GM18508 (cell line): ENCODE measurements at regions not wholly inside any gene's neighbourhood (a gene's known extent, or its start where the extent isn't known, plus 50 kb on each side); places are given as distances from the start of the nearest gene placed in this dataset.

Source experiments
- ATAC-seq: cut with Tn5 transposase; IDR thresholded peaks from one replicate; pipeline ENCODE4 v1.9.1; 2021; ENCODE audit warnings: moderate number of reproducible peaks; ENCODE audit not compliant: insufficient read depth, unreplicated experiment

DNA sequence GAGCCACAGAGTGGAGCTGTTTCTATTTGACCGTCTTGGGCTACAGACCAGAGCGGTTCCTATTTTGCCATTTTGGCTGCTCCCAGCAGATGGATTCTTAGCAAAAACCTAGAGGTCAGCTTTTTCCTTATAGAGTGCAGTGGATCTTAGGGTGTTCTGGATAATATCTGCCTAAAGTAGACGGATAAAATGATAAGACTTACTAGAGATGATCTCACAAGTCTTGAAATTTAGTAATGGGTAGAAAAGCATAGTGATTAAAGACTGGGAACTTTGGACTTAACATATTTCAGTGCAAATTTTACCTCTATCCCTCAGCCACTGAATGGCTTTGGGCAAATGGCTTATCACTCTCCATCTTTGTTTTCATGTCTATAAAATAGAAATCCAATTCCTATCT lies 439.8 kb downstream of the ADGRL2 start:
- ATAC-seq = no peak

GRCh38 chr1:82230667-82231066 lies 429.9 kb downstream of the ADGRL2 start:
- ATAC-seq = no peak

DNA sequence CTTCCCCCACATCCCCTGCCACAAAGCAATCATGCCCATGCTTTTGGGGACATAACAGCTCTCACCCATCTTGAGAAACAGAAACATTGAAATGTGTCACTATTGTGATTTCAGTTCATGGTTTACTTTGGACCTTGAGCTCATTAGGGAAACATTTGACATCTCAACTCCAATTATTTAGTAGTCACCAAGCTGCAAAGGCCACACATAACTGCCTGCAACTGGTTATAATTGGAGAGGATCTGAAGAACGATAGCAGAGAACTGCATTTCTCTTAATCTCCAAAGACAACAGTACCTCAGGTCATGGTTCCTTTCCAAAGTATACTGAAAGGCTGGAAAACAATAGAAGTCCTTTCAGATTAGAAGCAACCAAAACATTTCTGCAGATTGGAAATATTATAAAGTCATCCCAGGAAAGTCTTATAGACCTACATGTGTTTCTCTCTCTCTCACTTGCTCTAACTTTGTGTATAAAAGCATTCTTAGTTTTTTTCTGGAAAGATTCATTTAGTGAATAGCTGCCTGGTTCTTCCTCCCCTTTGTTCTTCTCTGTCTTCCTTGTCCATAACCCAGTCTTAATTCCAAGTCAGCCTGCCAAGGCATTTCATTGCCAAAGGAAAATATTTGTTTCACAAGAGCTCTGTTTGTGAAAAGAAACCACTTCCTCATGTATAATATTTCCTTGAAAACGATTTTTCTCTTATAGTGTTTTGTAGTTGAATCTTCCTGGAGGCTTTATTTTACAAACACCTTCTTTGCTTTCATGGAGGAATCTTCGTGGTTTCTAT lies 426.8 kb downstream of the ADGRL2 start:
- ATAC-seq = no peak

- ATAC-seq = no peak
Observed at GRCh38 chr1:82226186-82226505, 425.4 kb downstream of the ADGRL2 start.

- peak; percentile 69 for ATAC-seq
Observed at GRCh38 chr1:82225421-82226185, 424.9 kb downstream of the ADGRL2 start.

- ATAC-seq = no peak
Observed at GRCh38 chr1:82223091-82223490, 422.4 kb downstream of the ADGRL2 start.

GRCh38 chr1:82221721-82222120 lies 421.0 kb downstream of the ADGRL2 start:
- ATAC-seq = no peak

GRCh38 chr1:82220754-82221153 lies 420.0 kb downstream of the ADGRL2 start:
- no peak for ATAC-seq

GRCh38 chr1:82219841-82220240 lies 419.1 kb downstream of the ADGRL2 start:
- ATAC-seq = no peak

DNA sequence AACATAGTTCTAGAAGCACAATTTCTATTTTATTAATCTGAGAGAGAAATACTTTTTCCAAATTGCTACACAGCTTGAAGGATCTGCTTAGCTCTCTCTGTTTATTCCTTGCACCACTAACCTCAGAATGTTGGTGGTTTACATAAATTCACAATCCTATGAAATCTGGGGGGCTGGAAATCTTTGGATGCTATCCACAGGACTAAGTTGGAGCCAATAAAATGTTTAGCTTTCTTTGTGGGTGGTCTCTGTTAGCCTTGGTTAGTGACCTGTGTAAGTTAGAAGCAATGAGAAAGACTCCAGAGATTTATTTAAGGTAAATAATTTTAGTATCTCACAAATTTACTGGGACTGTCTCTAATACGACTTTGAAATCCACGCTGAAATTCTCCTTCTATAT lies 418.1 kb downstream of the ADGRL2 start:
- ATAC-seq = no peak

- no peak for ATAC-seq
Observed at GRCh38 chr1:82215853-82216175, 415.1 kb downstream of the ADGRL2 start.

DNA sequence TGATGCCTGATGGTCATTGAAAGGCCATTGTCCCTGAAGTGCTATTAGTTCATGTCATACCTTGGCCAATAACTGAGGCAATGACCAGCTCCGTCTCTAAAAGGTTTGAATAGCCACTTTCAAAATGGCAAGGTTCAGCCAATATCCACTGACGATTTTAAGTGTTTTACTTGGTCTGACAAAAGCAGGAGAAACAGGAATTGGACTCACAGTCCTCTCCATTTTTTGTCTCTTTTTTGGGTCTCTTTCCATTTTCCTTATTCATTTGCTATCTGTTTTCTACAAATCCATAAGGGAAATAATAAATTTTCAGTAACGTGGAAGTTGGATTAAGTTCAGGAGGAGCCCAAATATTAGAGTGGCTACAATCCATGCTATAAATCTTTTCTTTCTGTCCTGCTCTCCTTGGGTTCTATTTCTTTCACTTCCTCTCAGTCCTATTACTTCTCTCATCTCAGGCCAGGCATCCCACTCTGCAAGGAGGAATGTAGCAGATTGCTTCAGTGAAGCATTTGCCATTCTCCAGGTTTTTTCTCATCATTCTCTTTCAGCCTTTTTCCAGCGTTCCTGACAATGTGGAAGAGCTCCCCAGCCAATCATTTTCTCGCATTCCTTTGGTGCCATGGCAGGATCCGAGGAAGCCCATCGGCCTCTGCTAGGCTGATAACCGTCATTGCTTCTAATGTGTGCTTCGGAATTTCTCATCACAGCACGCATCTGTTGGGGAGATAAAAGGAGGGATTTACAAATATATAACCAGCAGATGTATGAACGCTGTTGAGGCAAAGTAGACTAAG lies 414.5 kb downstream of the ADGRL2 start:
- ATAC-seq = no peak

- no peak for ATAC-seq
Observed at GRCh38 chr1:82214606-82215005, 413.9 kb downstream of the ADGRL2 start.

DNA sequence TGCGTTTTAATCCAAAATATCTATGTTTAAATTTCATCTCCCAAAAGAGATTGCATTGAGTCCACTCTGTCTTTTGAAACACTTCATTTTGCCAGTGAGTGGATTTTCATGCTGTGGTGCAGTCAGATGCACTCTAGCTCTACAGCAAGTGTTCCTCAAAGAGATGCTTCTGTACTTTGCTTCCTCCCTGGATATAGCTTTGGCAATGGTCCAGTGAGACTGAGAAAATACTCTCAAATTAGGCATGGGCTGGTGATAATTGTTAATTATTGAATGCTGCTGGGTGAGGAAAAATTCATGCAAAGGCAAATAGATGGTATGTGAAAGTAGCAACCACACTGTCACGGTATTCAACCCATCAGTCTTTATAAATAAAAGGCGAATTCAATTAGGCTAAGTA lies 396.9 kb downstream of the ADGRL2 start:
- no peak for ATAC-seq

DNA sequence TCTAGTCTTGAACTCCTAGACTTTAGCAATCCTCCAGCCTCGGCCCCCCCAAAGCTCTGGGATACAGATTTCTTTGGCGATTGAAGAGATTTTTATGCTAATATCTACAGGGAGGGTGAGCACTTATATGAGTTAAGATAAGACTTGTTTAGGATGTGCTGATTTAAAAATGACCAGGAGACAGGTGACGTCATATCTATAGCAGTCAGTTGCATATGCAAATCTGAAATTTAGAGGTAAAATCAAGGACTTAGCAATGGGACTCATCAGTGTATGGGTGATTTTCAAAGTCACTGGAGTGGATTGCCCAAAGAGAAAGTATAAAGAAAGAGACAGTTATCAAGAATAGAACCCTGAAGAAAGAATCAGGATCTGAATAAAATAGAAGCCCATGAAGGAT lies 394.5 kb downstream of the ADGRL2 start:
- no peak for ATAC-seq

DNA sequence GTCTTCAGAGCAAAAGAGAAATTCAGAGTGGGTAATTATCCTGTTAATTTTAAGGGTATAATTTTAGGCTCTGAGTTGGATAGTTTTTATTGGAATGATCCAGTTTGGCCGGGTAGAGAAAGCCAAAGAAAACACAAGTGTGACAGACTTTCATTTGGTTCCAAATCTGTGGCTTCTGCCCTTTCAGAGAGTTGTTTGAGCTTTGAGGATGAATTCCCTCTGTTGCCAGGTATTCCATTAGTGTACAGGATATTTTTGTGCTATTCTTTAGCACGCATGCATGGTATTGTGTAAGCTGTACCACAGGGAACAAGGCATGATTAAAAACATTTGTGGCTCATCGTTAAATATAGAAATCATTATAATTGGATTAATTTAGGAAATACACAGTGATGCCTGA lies 384.4 kb downstream of the ADGRL2 start:
- no peak for ATAC-seq

GRCh38 chr1:82181846-82182245 lies 381.1 kb downstream of the ADGRL2 start:
- ATAC-seq = no peak

DNA sequence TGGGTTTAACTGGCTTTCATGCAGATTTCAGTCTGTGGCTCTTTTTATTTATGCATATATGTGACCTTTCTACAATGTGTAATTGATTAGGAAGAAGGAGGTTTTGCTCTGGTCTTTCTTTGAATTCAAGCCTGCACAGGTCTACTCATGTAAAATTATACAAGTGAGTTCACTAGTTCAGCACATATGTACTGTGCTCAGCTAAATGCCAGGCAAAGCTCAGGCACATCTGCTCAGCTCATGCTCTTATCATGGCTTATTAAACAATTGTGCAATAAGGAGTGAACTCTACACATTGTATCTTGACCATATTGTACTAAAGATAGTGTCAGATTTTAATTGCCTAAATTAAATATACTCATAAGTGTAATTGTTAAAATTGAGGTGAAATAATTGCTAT lies 378.4 kb downstream of the ADGRL2 start:
- no peak for ATAC-seq

DNA sequence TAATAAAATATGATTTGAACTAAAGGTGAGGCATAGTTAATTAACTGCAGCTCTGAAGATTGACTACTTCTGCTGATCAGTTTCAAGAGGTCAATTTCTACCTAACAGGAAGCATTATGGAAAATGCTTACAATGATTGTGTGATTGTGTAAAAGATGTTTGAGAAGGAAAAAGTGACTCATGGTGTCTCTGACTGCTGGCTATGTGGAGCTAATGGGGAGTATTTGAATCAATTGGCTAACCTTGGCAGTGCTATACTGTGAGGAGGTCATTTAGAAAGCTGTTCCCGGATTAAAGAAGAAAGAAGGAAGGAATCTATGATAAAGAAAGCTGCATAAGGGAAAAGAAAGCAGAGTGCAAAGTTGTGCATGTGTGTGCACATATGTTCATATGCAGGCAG lies 376.5 kb downstream of the ADGRL2 start:
- no peak for ATAC-seq

GRCh38 chr1:82171955-82172354 lies 371.2 kb downstream of the ADGRL2 start:
- ATAC-seq = no peak

DNA sequence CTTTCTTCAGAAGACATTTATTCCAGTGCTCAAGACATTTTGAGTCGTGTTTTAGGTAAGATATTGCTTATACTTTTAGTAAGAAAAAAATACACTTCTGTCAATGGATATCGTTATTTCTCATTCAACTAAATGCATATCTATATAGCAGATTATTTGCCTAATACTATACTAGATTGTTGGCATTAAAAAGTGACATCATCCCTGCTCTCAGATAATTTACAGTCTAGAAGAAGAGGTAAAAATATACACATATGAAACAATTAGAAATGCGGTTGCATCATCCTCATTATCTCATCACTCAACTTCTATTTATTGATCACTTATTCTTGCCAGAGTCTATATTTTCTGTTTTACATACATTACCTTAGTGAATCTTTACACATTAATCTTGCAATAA lies 367.7 kb downstream of the ADGRL2 start:
- ATAC-seq = no peak
